ENCODE measurements at regions not wholly inside any gene's neighbourhood (a gene's known extent, or its start where the extent isn't known, plus 50 kb on each side); places are given as distances from the start of the nearest gene placed in this dataset.

GRCh38 chrX:23509256-23509655, 158.0 kb upstream of the PRDX4 start:
- TF ChIP-seq CTCF (conservative IDR thresholded peaks at IDR 0.05) (no peak), EZH2 (IDR thresholded peaks at IDR 0.05; ENCODE audit: low read depth) (no peak)

All from PC-9 (cell line).